ENCODE measurements at regions not wholly inside any gene's neighbourhood (a gene's known extent, or its start where the extent isn't known, plus 50 kb on each side); places are given as distances from the start of the nearest gene placed in this dataset.
A peak's percentile ranks its signal among the peaks of the same experiment; 100 is the strongest.

- no peak for DNase-seq
Measured at GRCh38 chr2:147709655-147710054, 135.2 kb upstream of the ACVR2A start.

DNA sequence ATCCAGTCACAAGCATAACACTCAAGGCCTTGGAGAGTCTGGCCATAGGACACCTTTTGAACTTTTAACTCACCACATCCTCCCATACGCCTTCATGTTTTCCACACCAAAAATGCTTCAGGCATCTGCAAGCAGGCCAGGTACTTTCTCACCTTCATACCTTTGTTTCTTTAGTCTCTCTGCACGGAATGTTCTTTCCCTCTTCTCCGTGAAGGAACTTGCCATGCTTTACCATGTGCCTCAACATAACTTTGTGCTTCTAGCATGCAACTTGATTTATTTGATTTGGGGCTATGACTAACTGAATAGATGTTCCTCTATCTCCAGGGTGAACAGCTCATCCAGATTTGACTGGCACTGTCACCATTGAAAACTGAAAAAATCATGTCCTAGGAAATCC, 141.7 kb upstream of the ACVR2A start:
- no peak for DNase-seq

DNA sequence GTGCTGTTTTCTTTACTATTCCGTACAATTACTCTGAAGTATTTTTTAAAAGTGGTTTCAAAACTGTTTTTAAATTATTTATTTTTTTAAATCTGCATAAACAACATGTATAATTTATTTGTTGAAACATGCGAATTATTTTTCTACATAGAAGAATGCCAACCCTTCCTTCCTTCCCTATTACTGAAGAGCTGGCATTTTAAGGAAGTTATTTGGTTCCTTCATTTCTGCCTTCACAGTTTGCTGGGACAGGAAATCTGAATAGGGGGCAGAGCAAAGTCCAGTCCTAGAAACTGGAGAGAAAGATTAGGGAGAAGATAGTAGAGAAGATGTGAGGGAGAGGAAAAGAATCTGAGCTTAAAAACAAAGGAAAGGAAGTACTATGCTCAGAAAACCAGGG, 146.7 kb upstream of the ACVR2A start:
- DNase-seq: no peak

GRCh38 chr2:147696426-147696825, 148.4 kb upstream of the ACVR2A start:
- no peak for DNase-seq

DNA sequence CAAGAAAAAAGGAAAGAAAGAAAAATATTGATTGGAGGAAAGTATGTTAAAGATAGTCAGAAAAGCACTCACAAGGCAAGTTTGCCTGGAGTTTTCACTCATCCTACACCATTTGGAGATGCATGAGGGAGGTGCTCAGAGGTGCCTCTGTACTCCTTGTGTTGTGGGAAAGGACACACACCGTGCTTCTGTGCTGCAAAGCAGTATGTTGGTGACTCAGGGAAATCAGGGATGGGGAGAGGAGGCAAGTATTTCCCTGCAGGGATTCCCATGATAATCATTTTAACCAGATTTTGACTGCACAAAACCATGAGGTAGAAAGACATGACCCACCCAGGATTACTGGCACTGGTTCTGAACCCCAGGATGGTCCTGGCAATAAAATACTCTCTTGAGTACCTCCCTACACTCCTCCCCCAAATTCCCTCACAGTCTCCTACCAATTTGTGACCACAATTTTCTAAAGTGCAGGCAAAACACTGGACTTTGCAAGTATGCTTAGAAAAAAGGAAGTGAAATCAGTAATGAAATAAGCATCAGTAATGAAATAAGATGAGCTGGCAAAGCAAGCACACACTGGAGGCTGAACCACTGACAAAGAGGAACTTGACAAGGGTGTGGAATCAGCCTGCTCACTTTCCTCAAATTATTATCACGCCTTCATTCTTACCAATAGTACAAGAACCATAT, 155.5 kb upstream of the ACVR2A start:
- DNase-seq: peak; percentile 4

DNA sequence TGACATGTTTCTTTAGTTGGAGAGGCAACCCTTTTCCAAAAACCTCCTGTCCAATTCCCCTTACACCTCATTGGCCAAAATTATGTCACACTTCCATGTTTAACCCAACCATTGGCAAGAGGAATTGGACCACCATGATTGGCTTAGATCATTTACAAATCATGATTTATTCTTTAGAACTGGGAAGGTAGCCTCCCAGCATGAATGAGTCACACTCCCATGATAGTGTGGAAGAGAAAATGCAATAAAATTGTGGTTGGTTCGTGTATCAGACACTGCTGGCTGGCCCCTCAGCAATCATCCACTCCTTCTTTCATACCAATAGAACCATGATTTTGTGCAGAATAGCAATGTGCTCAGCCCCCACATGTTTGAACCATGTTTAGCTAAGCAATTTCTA, 156.6 kb upstream of the ACVR2A start:
- DNase-seq: no peak

GRCh38 chr2:147686365-147686764, 158.5 kb upstream of the ACVR2A start:
- DNase-seq: no peak

DNA sequence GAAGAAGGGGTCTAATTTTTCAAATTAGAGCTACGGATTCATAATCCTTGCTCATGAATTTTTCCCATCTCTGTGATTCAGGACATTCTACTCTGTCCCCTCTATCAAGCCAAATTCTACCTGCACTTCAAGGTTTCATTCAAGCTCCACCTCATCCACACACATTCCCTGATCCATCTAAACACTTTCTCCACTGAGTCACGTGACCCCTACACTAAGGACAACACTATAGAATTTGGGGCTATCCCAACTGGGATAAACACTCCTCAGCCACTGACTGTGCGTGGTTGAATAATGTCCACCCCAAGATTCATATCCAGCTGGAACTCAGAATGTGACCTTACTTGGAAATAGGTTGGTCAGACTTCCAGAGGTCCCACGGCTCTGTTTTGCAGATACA, 159.9 kb upstream of the ACVR2A start:
- DNase-seq: no peak

DNA sequence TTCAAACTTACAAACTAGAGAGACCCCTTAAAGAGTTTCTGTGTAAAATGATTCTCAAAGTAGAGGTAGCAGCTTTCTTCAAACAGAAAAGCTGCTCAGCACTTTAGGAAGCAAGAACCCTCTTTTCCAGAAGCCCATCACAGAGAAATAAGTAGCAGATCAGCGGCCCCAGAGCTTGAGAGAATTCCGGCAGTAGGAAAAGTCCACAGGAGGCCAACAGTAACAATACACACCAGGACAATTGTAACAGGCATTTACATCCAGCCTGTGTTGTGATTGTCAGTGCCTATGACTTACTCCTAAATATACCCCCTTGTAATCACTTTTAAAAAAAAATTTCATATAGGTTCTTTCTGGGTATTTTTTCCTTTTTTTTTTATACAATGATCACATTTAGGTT, 161.4 kb upstream of the ACVR2A start:
- DNase-seq: no peak

DNA sequence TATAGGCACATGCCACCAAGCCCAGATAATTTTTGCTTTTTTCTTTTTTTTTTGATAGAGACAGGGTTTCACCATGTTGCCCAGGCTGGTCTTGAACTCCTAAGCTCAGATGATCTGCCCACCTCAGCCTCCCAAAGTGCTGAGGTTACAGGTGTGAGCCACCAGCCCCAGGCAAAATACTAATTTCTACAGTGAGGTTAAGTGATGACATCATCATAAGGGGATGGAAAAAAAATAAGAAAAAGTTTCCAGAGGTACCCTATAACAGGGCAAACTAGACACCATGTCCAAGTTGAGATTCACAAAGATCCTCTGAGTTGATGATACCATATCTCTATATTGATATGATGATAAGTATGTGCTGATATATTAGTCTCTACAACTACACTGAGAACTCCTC, 163.7 kb upstream of the ACVR2A start:
- no peak for DNase-seq

GRCh38 chr2:147679955-147680531, 164.8 kb upstream of the ACVR2A start:
- no peak for DNase-seq

- no peak for DNase-seq
Measured at GRCh38 chr2:147679191-147679954, 165.5 kb upstream of the ACVR2A start.

DNA sequence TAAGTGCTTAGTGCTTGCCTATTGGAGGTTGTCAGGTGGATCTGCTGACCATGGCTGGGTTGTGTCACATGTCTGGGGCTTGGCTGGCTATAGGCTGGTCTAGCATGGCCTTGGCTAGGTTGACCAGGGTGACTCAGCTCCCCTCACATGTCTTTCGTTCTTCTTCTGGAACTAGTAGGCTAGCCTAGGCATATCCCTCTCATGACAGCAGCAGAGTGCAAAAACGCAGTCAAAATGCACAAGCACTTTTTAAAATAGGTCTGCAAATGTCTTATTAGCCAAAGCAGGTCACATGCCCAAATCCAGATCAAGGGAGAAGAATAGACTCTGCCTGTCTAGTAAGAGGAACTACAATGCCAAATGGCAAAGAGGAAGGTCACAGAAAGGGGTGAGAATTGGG, 179.7 kb upstream of the ACVR2A start:
- no peak for DNase-seq

DNA sequence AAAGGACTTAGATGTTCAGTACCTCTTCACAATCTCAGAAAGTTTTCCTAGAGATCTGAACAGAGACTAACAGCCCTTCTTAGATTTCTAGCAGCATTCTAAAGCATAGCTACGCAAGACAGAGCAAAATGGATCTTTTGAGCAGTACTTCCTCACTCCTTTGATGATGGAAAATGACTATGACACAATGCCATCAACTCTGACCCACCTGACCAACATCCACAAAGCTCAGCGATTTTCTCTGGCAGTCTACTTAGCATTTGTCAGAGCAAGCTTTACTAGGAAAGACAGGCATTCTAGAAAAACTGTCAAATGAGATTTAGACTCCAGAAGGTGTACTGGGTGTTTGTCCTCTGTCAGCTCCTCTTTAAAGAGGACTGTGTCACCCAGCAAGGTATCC, 180.9 kb upstream of the ACVR2A start:
- DNase-seq: no peak

GRCh38 chr2:147663153-147663961, 181.5 kb upstream of the ACVR2A start:
- DNase-seq: no peak

GRCh38 chr2:147662221-147662620, 182.6 kb upstream of the ACVR2A start:
- DNase-seq: no peak

GRCh38 chr2:147660680-147661079, 184.1 kb upstream of the ACVR2A start:
- DNase-seq: no peak

DNA sequence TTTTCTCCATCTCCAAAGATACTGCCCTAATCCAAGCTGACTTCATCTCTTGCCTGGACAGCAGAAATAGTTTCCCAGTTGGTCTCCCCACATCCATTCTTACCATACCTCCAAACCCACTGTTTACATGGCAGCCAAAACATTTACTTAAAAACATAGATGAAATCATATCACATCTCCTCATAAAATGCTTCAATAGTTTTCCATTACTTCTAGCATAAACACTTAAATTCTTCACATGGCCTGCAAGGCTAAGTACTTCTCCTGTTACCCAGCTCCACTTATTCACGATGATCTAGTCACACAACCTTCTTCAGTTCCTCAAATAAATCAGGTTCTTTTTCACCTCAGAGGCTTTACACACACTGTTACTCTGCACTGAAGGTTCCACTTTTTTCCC, 185.8 kb upstream of the ACVR2A start:
- no peak for DNase-seq

DNA sequence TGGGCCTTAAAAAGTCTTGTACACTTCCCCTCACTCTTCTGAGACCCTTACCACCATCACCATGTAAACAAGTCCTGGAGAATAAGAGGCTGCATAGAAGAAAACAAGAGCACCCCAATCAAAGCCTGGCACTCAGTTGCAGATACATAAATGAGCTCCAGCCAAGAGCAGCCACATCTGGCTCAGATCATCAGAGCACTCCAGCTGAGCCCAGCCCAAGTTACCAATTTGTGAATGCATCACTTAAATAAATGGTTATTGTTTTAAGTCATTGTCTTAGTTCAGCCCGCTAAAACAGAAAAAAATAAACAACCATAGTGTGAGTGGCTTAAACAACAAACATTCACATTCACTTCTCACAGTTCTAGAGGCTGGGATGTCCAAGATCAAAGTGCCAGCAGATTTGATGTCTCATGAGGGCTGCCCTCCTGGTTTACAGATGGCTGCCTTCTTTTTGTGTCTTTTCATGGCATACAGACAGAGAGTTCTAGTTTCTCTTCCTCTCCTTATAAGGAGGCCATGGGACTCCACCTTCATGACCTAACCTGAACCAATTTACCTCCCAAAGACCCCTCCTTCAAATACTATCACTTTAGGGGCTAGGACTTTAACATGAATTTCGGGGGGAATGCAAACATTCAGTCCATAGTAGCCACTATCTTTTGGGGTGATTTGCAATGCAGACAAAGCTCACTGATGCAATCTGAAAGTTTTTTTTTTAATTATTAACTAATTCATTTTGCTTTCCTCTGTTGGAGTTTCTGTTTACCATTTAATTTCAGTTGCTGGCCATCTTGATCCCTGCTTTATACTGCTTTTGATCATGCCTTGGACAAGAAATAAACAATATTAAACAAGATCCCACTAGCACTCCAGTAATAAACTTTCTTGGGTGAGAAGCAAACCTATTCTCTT, 187.5 kb upstream of the ACVR2A start:
- DNase-seq: no peak

DNA sequence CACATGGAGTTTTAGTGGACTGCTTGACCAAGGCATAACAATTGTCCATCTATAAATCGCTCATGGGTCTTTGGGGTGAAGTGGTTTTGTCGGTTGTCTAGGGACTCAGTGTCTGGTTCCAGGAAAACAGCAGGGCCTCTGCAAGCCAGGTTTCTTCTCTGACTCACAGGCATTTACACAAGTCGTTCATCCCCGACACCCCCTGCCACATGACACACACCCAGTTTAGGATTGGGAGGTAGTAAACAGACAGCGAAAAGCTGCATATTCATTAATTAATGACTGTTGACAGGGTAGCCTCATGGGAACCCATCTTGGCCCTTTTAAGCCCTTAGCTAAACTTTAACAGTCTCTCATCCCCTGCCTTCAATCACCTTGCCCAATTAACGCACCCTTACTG, 194.8 kb upstream of the ACVR2A start:
- no peak for DNase-seq

GRCh38 chr2:147649286-147649685, 195.5 kb upstream of the ACVR2A start:
- no peak for DNase-seq

DNA sequence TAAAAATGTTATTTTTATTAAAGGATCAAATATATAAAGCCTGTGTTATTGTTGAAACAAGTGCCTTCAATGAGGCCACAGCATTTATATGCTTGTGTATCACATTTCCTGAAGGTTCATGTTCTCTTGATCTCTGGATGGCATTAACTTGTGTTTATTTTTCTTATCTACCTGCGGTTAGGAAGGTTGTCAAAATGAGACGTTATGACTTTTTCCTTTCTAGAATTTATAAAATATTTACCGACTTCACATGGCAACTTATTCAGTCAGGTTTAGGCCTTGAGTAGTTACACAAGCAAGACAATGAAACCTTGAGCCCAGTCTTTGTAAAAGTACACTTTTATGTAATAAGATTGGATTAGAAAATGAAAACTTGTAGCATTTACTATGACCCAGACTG, 196.4 kb upstream of the ACVR2A start:
- DNase-seq: no peak

Measured in midbrain (tissue), 1 donor.